Uterus (tissue), 3 donors: ENCODE measurements at regions not wholly inside any gene's neighbourhood (a gene's known extent, or its start where the extent isn't known, plus 50 kb on each side); places are given as distances from the start of the nearest gene placed in this dataset.

ENCODE experiments used
- DNase-seq, 2 donors: peaks; one replicate each; pipeline ENCODE4 v3.0.0-alpha.2; 2019 to 2020
- H3K27ac ChIP-seq, 2 donors: fragments of 200-600 bp; sonication (generic); 1 replicate in 1 of 2; 2 replicates in 1 of 2; pipeline ENCODE4 v1.5.1; 2016 to 2018
- H3K27me3 ChIP-seq, 2 donors: fragments of 200-600 bp; sonication (generic); one replicate each; pipeline ENCODE4 v1.5.1; 2018 to 2019; ENCODE audit warnings: control low read depth in 1 of 2
- H3K36me3 ChIP-seq, 2 donors: fragments of 200-600 bp; sonication (generic); one replicate each; pipeline ENCODE4 v1.5.1; 2019; ENCODE audit warnings: control low read depth in 1 of 2
- H3K4me1 ChIP-seq, 2 donors: fragments of 200-600 bp; sonication (generic); one replicate each; pipeline ENCODE4 v1.5.1; 2018 to 2019; ENCODE audit warnings: control low read depth in 1 of 2
- H3K4me3 ChIP-seq, 2 donors: fragments of 200-600 bp; sonication (generic); 1 replicate in 1 of 2; 2 replicates in 1 of 2; pipeline ENCODE4 v1.5.1; 2018 to 2019; ENCODE audit warnings: mild to moderate bottlenecking in 1 of 2
- H3K9me3 ChIP-seq, 2 donors: fragments of 200-600 bp; sonication (generic); one replicate each; pipeline ENCODE4 v1.5.1; 2019; ENCODE audit warnings: control low read depth in 1 of 2
- CTCF ChIP-seq, 4 experiments: fragments of 200-600 bp in 2 of 4; fragments of 450-650 bp in 2 of 4; sonication (generic) in 2 of 4; IDR thresholded peaks; one replicate each; pipeline ENCODE4 v1.5.1; 2016 to 2019; ENCODE audit warnings: antibody characterized with exemption in 4 of 4, mild to moderate bottlenecking in 2 of 4, moderate library complexity in 1 of 4
- POLR2A ChIP-seq, 2 donors: fragments of 450-650 bp; IDR thresholded peaks; one replicate each; pipeline ENCODE4 v1.6.1; 2016; ENCODE audit warnings: antibody characterized with exemption in 2 of 2, mild to moderate bottlenecking in 1 of 2, moderate library complexity in 1 of 2
- intact Hi-C: fragments of 100-400 bp; cut with DNase I; formaldehyde crosslinking; loops from one replicate; pipeline ENCODE4 v1.15.1; 2023; ENCODE audit warnings: low total_unique reads
- donor health status: DM: yes; HTN: yes; CAD: no.

GRCh38 chr22:34017205-34017604 lies 96.9 kb upstream of the LARGE1 start:
- Histone ChIP-seq H3K9me3 (no peaks in the 10 kb centered on the region), H3K36me3 (no peaks in the 10 kb centered on the region), H3K4me1 (no peaks in the 10 kb centered on the region), H3K27ac (no peak overlapping the region), H3K4me3 (no peak overlapping the region), H3K27me3 (no peaks in the 10 kb centered on the region)
- intact Hi-C loops, result no loop called here
- no peak for TF ChIP-seq POLR2A (IDR thresholded peaks at IDR 0.05)
- TF ChIP-seq CTCF (IDR thresholded peaks at IDR 0.05), result no peak
- DNase-seq, result no peak

- Histone ChIP-seq H3K4me3 (no peak overlapping the region), H3K27ac (no peak overlapping the region), H3K27me3 (no peaks in the 10 kb centered on the region), H3K9me3 (no peaks in the 10 kb centered on the region), H3K36me3 (no peaks in the 10 kb centered on the region), H3K4me1 (no peaks in the 10 kb centered on the region)
- no peak for DNase-seq
- TF ChIP-seq CTCF (IDR thresholded peaks at IDR 0.05), result no peak
- no peak for TF ChIP-seq POLR2A (IDR thresholded peaks at IDR 0.05)
- intact Hi-C loops, result no loop called here
Measured at GRCh38 chr22:34019190-34019845, 99.0 kb upstream of the LARGE1 start.

GRCh38 chr22:34035209-34035608 lies 114.9 kb upstream of the LARGE1 start:
- Histone ChIP-seq H3K4me3 (no peak overlapping the region), H3K4me1 (no peaks in the 10 kb centered on the region), H3K36me3 (no peaks in the 10 kb centered on the region), H3K27ac (no peak overlapping the region), H3K27me3 (no peaks in the 10 kb centered on the region), H3K9me3 (no peaks in the 10 kb centered on the region)
- no peak for DNase-seq
- intact Hi-C loops, result loop anchor here (10.0 kb wide), 1 partner anchor 680 kb away; no protein-coding TSS in a partner anchor
- TF ChIP-seq POLR2A (IDR thresholded peaks at IDR 0.05) (no peak), CTCF (IDR thresholded peaks at IDR 0.05) (no peak)

GRCh38 chr22:34036931-34037330 lies 116.7 kb upstream of the LARGE1 start:
- H3K4me1 ChIP-seq, result no peaks in the 10 kb centered on the region
- H3K27me3 ChIP-seq, result no peaks in the 10 kb centered on the region
- H3K36me3 ChIP-seq, result no peaks in the 10 kb centered on the region
- intact Hi-C loops, result loop anchor here (10.0 kb wide), 1 partner anchor 678 kb away; no protein-coding TSS in a partner anchor
- no peaks in the 10 kb centered on the region for H3K9me3 ChIP-seq
- DNase-seq, result no peak
- no peak for TF ChIP-seq CTCF (IDR thresholded peaks at IDR 0.05)
- no peak for TF ChIP-seq POLR2A (IDR thresholded peaks at IDR 0.05)
- H3K27ac ChIP-seq, result no peak overlapping the region
- H3K4me3 ChIP-seq, result no peak overlapping the region

- Histone ChIP-seq H3K36me3 (no peaks in the 10 kb centered on the region), H3K9me3 (no peaks in the 10 kb centered on the region), H3K27ac (no peak overlapping the region), H3K4me1 (no peaks in the 10 kb centered on the region), H3K27me3 (no peaks in the 10 kb centered on the region), H3K4me3 (no peak overlapping the region)
- no peak for DNase-seq
- no peak for TF ChIP-seq POLR2A (IDR thresholded peaks at IDR 0.05)
- TF ChIP-seq CTCF (IDR thresholded peaks at IDR 0.05), result no peak
- intact Hi-C loops, result loop anchor here (10.0 kb wide), 1 partner anchor 676 kb away; no protein-coding TSS in a partner anchor
Measured at GRCh38 chr22:34038801-34039555, 118.7 kb upstream of the LARGE1 start.
